Tibial nerve (tissue), 4 donors: ENCODE measurements at regions not wholly inside any gene's neighbourhood (a gene's known extent, or its start where the extent isn't known, plus 50 kb on each side); places are given as distances from the start of the nearest gene placed in this dataset.
"Not testable (repeated sequence)": the region's sequence is repeated elsewhere in the genome, so short reads cannot be mapped to it uniquely, and the experiment has no call there.

Experiments
- DNase-seq, 2 donors: peaks; one replicate each; pipeline ENCODE4 v3.0.0-alpha.2; 2019; ENCODE audit warnings: low spot score in 2 of 2
- H3K27ac ChIP-seq, 4 donors: fragments of 200-600 bp; sonication (generic) in 3 of 4; one replicate each; pipeline ENCODE4 v1.5.1; 2017 to 2019; ENCODE audit warnings: mild to moderate bottlenecking in 1 of 4
- H3K27me3 ChIP-seq, 2 donors: fragments of 200-600 bp; sonication (generic) in 1 of 2; one replicate each; pipeline versions ENCODE4 v1.5.1 to v1.6.0; 2017 to 2019
- H3K36me3 ChIP-seq, 3 donors: fragments of 200-600 bp; sonication (generic); one replicate each; pipeline ENCODE4 v1.5.1; 2018 to 2019
- H3K4me1 ChIP-seq, 4 donors: fragments of 200-600 bp; sonication (generic) in 3 of 4; one replicate each; pipeline ENCODE4 v1.5.1; 2017 to 2019
- H3K4me3 ChIP-seq, 4 donors: fragments of 200-600 bp; sonication (generic) in 3 of 4; one replicate each; pipeline ENCODE4 v1.5.1; 2017 to 2019; ENCODE audit warnings: mild to moderate bottlenecking in 1 of 4, moderate library complexity in 1 of 4
- H3K9me3 ChIP-seq, 4 donors: fragments of 200-600 bp; sonication (generic) in 3 of 4; one replicate each; pipeline ENCODE4 v1.5.1; 2017 to 2019
- EP300 ChIP-seq, 2 donors: sonication (generic); formaldehyde crosslinking; IDR thresholded peaks; one replicate each; pipeline ENCODE4 v1.6.1; 2017; ENCODE audit warnings: antibody characterized with exemption in 2 of 2, mild to moderate bottlenecking in 1 of 2
- POLR2A ChIP-seq, 2 donors: fragments of 450-650 bp; IDR thresholded peaks; one replicate each; pipeline ENCODE4 v1.6.1; 2017; ENCODE audit warnings: antibody characterized with exemption in 2 of 2, mild to moderate bottlenecking in 2 of 2, moderate library complexity in 2 of 2
- WGBS, 2 donors: methylation state at CpG; one replicate each; pipeline ENCODE4 v1.1.5; 2018; 5-methylcytosine and 5-hydroxymethylcytosine counted together
- TF ChIP-seq, protein P1 (sequence below), 5 experiments: fragments of 200-600 bp in 3 of 5; fragments of 450-650 bp in 2 of 5; sonication (generic) in 3 of 5; IDR thresholded peaks; one replicate each; pipeline ENCODE4 v1.5.1; 2016 to 2019; ENCODE audit warnings: antibody characterized with exemption in 5 of 5, mild to moderate bottlenecking in 3 of 5, moderate library complexity in 2 of 5

GRCh38 chr4:100632163-100632562 lies 114.3 kb upstream of the EMCN start:
- Histone ChIP-seq H3K36me3 (no peaks in the 10 kb centered on the region), H3K9me3 (no peaks in the 10 kb centered on the region), H3K27me3 (no peaks in the 10 kb centered on the region), H3K4me3 (no peak overlapping the region), H3K4me1 (no peaks in the 10 kb centered on the region), H3K27ac (no peak overlapping the region)
- DNase-seq, result no peak
- WGBS, 2 donors, result 74 to 83% methylated on average over 2 of the region's 2 CpGs
- TF ChIP-seq POLR2A (IDR thresholded peaks at IDR 0.05) (no peak), EP300 (IDR thresholded peaks at IDR 0.05) (no peak)
- TF ChIP-seq, protein P1, sequence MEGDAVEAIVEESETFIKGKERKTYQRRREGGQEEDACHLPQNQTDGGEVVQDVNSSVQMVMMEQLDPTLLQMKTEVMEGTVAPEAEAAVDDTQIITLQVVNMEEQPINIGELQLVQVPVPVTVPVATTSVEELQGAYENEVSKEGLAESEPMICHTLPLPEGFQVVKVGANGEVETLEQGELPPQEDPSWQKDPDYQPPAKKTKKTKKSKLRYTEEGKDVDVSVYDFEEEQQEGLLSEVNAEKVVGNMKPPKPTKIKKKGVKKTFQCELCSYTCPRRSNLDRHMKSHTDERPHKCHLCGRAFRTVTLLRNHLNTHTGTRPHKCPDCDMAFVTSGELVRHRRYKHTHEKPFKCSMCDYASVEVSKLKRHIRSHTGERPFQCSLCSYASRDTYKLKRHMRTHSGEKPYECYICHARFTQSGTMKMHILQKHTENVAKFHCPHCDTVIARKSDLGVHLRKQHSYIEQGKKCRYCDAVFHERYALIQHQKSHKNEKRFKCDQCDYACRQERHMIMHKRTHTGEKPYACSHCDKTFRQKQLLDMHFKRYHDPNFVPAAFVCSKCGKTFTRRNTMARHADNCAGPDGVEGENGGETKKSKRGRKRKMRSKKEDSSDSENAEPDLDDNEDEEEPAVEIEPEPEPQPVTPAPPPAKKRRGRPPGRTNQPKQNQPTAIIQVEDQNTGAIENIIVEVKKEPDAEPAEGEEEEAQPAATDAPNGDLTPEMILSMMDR (IDR thresholded peaks at IDR 0.05), result no peak

DNA sequence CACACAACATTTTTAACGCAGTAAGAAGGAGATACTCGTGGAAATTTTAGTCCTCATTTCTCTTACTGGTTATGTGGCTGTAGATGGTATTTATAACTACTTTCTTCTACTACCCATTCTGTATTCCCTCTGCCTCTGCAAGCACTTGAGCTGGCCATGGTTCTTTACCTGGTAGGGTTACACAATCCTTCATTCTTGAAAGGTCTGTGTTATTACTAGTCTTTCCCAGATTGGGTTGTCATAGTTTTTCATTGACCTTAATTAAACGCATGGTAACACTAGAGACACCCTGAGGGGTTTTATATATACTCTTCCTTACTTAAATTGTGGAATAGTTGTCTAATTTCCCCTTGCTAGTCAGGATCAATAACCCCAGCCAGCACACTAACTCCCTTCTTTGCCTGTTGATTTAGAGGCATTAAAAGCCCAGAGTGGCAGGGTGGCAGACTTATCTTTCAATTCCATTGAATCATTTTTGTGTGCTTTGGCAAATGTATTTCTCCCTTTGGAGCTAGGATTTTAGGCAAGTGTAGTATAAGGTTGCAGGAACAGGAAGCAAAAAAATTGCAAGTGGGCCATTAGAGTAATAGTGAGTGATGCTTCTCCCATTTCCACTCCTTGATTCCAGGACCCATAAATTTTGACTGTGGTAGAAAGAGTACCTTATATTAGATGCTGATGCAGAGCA lies 113.6 kb upstream of the EMCN start:
- Histone ChIP-seq H3K27ac (no peak overlapping the region), H3K9me3 (peaks cover 0 to 5% (median 0%) of the 10 kb centered on the region in 4 donors), H3K36me3 (no peaks in the 10 kb centered on the region), H3K4me1 (no peaks in the 10 kb centered on the region), H3K4me3 (no peak overlapping the region), H3K27me3 (no peaks in the 10 kb centered on the region)
- no peak for DNase-seq
- 86 to 93% methylated on average over 3 of the region's 3 CpGs for WGBS, 2 donors
- TF ChIP-seq POLR2A (IDR thresholded peaks at IDR 0.05) (no peak), EP300 (IDR thresholded peaks at IDR 0.05) (no peak)
- TF ChIP-seq, protein P1 (IDR thresholded peaks at IDR 0.05), result no peak

GRCh38 chr4:100630341-100630740 lies 112.5 kb upstream of the EMCN start:
- Histone ChIP-seq H3K27ac (no peak overlapping the region), H3K9me3 (peaks cover 0 to 15% (median 0%) of the 10 kb centered on the region in 4 donors), H3K27me3 (no peaks in the 10 kb centered on the region), H3K4me1 (no peaks in the 10 kb centered on the region), H3K4me3 (no peak overlapping the region), H3K36me3 (no peaks in the 10 kb centered on the region)
- TF ChIP-seq POLR2A (IDR thresholded peaks at IDR 0.05) (no peak), EP300 (IDR thresholded peaks at IDR 0.05) (no peak)
- TF ChIP-seq, protein P1 (IDR thresholded peaks at IDR 0.05), result no peak
- DNase-seq, result no peak

- TF ChIP-seq, protein P1 (IDR thresholded peaks at IDR 0.05), result no peak
- TF ChIP-seq POLR2A (IDR thresholded peaks at IDR 0.05), result no peak
- TF ChIP-seq EP300 (IDR thresholded peaks at IDR 0.05), result no peak
- Histone ChIP-seq H3K27ac (no peak overlapping the region), H3K4me1 (no peaks in the 10 kb centered on the region), H3K4me3 (no peak overlapping the region), H3K9me3 (no peaks in the 10 kb centered on the region), H3K27me3 (no peaks in the 10 kb centered on the region), H3K36me3 (no peaks in the 10 kb centered on the region)
- DNase-seq, result no peak
- WGBS, 2 donors, result 78 to 80% methylated on average over 1 of the region's 1 CpG
Measured at GRCh38 chr4:100609810-100610209, 92.0 kb upstream of the EMCN start.

DNA sequence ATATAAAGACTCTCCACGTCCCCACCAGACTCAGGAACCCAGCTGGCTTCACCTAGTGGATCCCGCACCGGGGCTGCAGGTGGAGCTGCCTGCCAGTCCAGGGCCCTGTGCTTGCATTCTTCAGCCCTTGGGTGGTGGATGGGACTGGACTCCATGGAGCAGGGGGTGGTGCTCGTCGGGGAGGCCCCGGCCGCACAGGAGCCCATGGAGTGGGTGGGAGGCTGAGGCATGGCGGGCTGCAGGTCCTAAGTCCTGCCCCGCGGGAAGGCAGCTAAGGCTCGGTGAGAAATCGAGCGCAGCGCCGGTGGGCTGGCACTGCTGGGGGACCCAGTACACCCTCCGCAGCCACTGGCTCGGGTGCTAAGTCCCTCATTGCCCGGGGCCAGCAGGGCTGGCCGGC lies 90.8 kb upstream of the EMCN start:
- not testable (repeated sequence) for DNase-seq, H3K27ac ChIP-seq, H3K27me3 ChIP-seq, H3K4me1 ChIP-seq, H3K36me3 ChIP-seq, H3K9me3 ChIP-seq, H3K4me3 ChIP-seq
- WGBS, 2 donors, result 92 to 96% methylated on average over 7 to 12 of the region's 19 CpGs

- no peaks in the 10 kb centered on the region for H3K4me1 ChIP-seq
- no peaks in the 10 kb centered on the region for H3K9me3 ChIP-seq
- DNase-seq, result no peak
- H3K27ac ChIP-seq, result no peak overlapping the region
- 40 to 58% methylated on average over 1 of the region's 1 CpG for WGBS, 2 donors
- H3K27me3 ChIP-seq, result no peaks in the 10 kb centered on the region
- H3K36me3 ChIP-seq, result no peaks in the 10 kb centered on the region
- TF ChIP-seq POLR2A (IDR thresholded peaks at IDR 0.05), result no peak
- TF ChIP-seq, protein P1 (IDR thresholded peaks at IDR 0.05), result no peak
- no peak for TF ChIP-seq EP300 (IDR thresholded peaks at IDR 0.05)
- H3K4me3 ChIP-seq, result no peak overlapping the region
Measured at GRCh38 chr4:100605144-100605543, 87.3 kb upstream of the EMCN start.
